PFSK-1 (cell line): ENCODE measurements at regions not wholly inside any gene's neighbourhood (a gene's known extent, or its start where the extent isn't known, plus 50 kb on each side); places are given as distances from the start of the nearest gene placed in this dataset.

Experiments used
- FOXP2 ChIP-seq: optimal IDR thresholded peaks from 2 replicates; pipeline ENCODE3; 2011; ENCODE audit warnings: borderline replicate concordance, control low read depth, inconsistent platforms; ENCODE audit not compliant: insufficient read depth; ENCODE audit errors: extremely low read length, extremely low read depth
- POLR2AphosphoS5 ChIP-seq: IDR thresholded peaks from 2 replicates; pipeline ENCODE4 v1.6.1; 2012; ENCODE audit warnings: low read depth, mild to moderate bottlenecking, control low read depth, low read length, moderate library complexity
- SIN3A ChIP-seq: IDR thresholded peaks from 2 replicates; pipeline ENCODE4 v1.6.1; 2012; ENCODE audit warnings: mild to moderate bottlenecking, low read length, moderate library complexity, borderline replicate concordance; ENCODE audit not compliant: insufficient read depth
- TAF1 ChIP-seq: IDR thresholded peaks from 2 replicates; pipeline ENCODE4 v1.6.1; 2012; ENCODE audit warnings: low read length, control low read depth, borderline replicate concordance; ENCODE audit not compliant: insufficient read depth

- TF ChIP-seq SIN3A (no peak), TAF1 (no peak), FOXP2 (no peak), POLR2AphosphoS5 (no peak)
Observed at GRCh38 chr10:8305876-8306652, 251.6 kb downstream of the GATA3 start.
